H9 (cell line): ENCODE measurements at regions not wholly inside any gene's neighbourhood (a gene's known extent, or its start where the extent isn't known, plus 50 kb on each side); places are given as distances from the start of the nearest gene placed in this dataset.

Experiments
- DNase-seq: peaks from one replicate; pipeline ENCODE4 v3.0.0-alpha.2; 2017
- H2AFZ ChIP-seq: one replicate; pipeline ENCODE4 v1.6.1; 2013; ENCODE audit warnings: mild to moderate bottlenecking, low read length, control low read depth, moderate library complexity
- H2AK5ac ChIP-seq: 2 replicates; pipeline ENCODE4 v1.6.1; 2013; ENCODE audit warnings: low read length, control low read depth, mixed read lengths; ENCODE audit not compliant: insufficient read length
- H2BK120ac ChIP-seq: one replicate; pipeline ENCODE4 v1.6.1; 2013; ENCODE audit warnings: low read depth, mild to moderate bottlenecking, low read length, control low read depth, inconsistent platforms; ENCODE audit not compliant: poor library complexity, severe bottlenecking
- H2BK12ac ChIP-seq: 2 replicates; pipeline ENCODE4 v1.6.1; 2013; ENCODE audit warnings: low read length, control low read depth, mixed read lengths, low read depth; ENCODE audit not compliant: insufficient read length
- H2BK15ac ChIP-seq: 2 replicates; pipeline ENCODE4 v1.6.1; 2013; ENCODE audit warnings: low read depth, low read length, control low read depth
- H2BK20ac ChIP-seq: one replicate; pipeline ENCODE4 v1.6.1; 2013; ENCODE audit warnings: low read depth, mild to moderate bottlenecking, low read length, control low read depth, inconsistent platforms; ENCODE audit not compliant: poor library complexity, severe bottlenecking
- H2BK5ac ChIP-seq: 2 replicates; pipeline ENCODE4 v1.6.1; 2013; ENCODE audit warnings: low read length, control low read depth, mixed read lengths; ENCODE audit not compliant: insufficient read length
- H3K14ac ChIP-seq: 2 replicates; pipeline ENCODE4 v1.6.1; 2013; ENCODE audit warnings: low read length, control low read depth; ENCODE audit not compliant: insufficient read depth
- H3K18ac ChIP-seq: 2 replicates; pipeline ENCODE4 v1.6.1; 2013; ENCODE audit warnings: low read depth, mild to moderate bottlenecking, mixed read lengths, low read length, control low read depth; ENCODE audit not compliant: insufficient read length
- H3K23ac ChIP-seq: 2 replicates; pipeline ENCODE4 v1.6.1; 2013; ENCODE audit warnings: low read length, control low read depth, mixed read lengths, low read depth; ENCODE audit not compliant: insufficient read length
- H3K23me2 ChIP-seq: 2 replicates; pipeline ENCODE4 v1.6.1; 2013; ENCODE audit warnings: low read depth, mild to moderate bottlenecking, mixed read lengths, low read length, control low read depth; ENCODE audit not compliant: insufficient read length, poor library complexity, severe bottlenecking
- H3K27ac ChIP-seq: 2 replicates; pipeline ENCODE4 v1.5.1; 2013; ENCODE audit warnings: low read length, control low read depth, mixed read lengths, low read depth; ENCODE audit not compliant: insufficient read length
- H3K27me3 ChIP-seq: 2 replicates; pipeline ENCODE4 v1.6.1; 2013; ENCODE audit warnings: low read length, control low read depth, inconsistent platforms; ENCODE audit not compliant: insufficient read depth
- H3K4ac ChIP-seq: 2 replicates; pipeline ENCODE4 v1.6.1; 2013; ENCODE audit warnings: low read depth, mild to moderate bottlenecking, control low read depth, inconsistent platforms, low read length, moderate library complexity
- H3K4me1 ChIP-seq: 2 replicates; pipeline ENCODE4 v1.6.1; 2013; ENCODE audit warnings: low read length, control low read depth, inconsistent platforms; ENCODE audit not compliant: insufficient read depth
- H3K4me2 ChIP-seq: 2 replicates; pipeline ENCODE4 v1.6.1; 2013; ENCODE audit warnings: low read length, control low read depth, mixed read lengths; ENCODE audit not compliant: insufficient read length, insufficient read depth
- H3K56ac ChIP-seq: 2 replicates; pipeline ENCODE4 v1.6.1; 2013; ENCODE audit warnings: low read depth, mild to moderate bottlenecking, mixed read lengths, low read length, control low read depth; ENCODE audit not compliant: insufficient read length
- H3K79me1 ChIP-seq: 2 replicates; pipeline ENCODE4 v1.6.1; 2013; ENCODE audit warnings: low read depth, mild to moderate bottlenecking, moderate library complexity, low read length, control low read depth, inconsistent platforms; ENCODE audit not compliant: insufficient read depth, poor library complexity, severe bottlenecking
- H3K79me2 ChIP-seq: 2 replicates; pipeline ENCODE4 v1.6.1; 2013; ENCODE audit warnings: low read length, control low read depth, inconsistent platforms; ENCODE audit not compliant: insufficient read depth
- H3K9ac ChIP-seq: 2 replicates; pipeline ENCODE4 v1.6.1; 2013; ENCODE audit warnings: low read length, control low read depth, mixed read lengths; ENCODE audit not compliant: insufficient read length; ENCODE audit errors: extremely low read depth
- H3K9me3 ChIP-seq: one replicate; pipeline ENCODE4 v1.6.1; 2013; ENCODE audit warnings: low read depth, low read length, inconsistent platforms; ENCODE audit not compliant: control insufficient read depth
- H3T11ph ChIP-seq: one replicate; pipeline ENCODE4 v1.6.1; 2013; ENCODE audit warnings: mild to moderate bottlenecking, low read length, control low read depth, inconsistent platforms
- H4K20me1 ChIP-seq: one replicate; pipeline ENCODE4 v1.6.1; 2013; ENCODE audit not compliant: control insufficient read depth, insufficient read length, insufficient read depth
- H4K5ac ChIP-seq: 2 replicates; pipeline ENCODE4 v1.6.1; 2013; ENCODE audit warnings: low read depth, mild to moderate bottlenecking, mixed read lengths, low read length, control low read depth; ENCODE audit not compliant: insufficient read length
- H4K8ac ChIP-seq: replicated peaks from 2 replicates; pipeline ENCODE4 v1.6.1; 2013; ENCODE audit warnings: low read length, control low read depth, mixed read lengths, low read depth; ENCODE audit not compliant: insufficient read length
- H4K91ac ChIP-seq: 2 replicates; pipeline ENCODE4 v1.6.1; 2013; ENCODE audit warnings: low read depth, mild to moderate bottlenecking, moderate library complexity, mixed read lengths, low read length, control low read depth; ENCODE audit not compliant: insufficient read length
- H3K27ac Mint-ChIP-seq, 3 experiments: 2 replicates in 2 of 3; 3 replicates in 1 of 3; pipeline ENCODE4 v1.8.0; 2020 to 2021; ENCODE audit warnings: mixed read lengths in 3 of 3, mild to moderate bottlenecking in 1 of 3, moderate library complexity in 1 of 3
- H3K27me3 Mint-ChIP-seq: 2 replicates; pipeline ENCODE4 v1.8.0; 2021; ENCODE audit warnings: low read depth, mild to moderate bottlenecking, moderate library complexity, mixed read lengths
- H3K36me3 Mint-ChIP-seq, 3 experiments: 2 replicates in 2 of 3; 3 replicates in 1 of 3; pipeline ENCODE4 v1.8.0; 2020 to 2021; ENCODE audit warnings: low read depth in 3 of 3, mixed read lengths in 3 of 3; ENCODE audit not compliant: insufficient read depth in 1 of 3
- H3K4me1 Mint-ChIP-seq, 2 experiments: 2 replicates each; pipeline ENCODE4 v1.8.0; 2020; ENCODE audit warnings: mixed read lengths in 2 of 2
- H3K4me3 Mint-ChIP-seq, 2 experiments: 2 replicates in 1 of 2; 3 replicates in 1 of 2; pipeline ENCODE4 v1.8.0; 2020 to 2021; ENCODE audit warnings: mild to moderate bottlenecking in 2 of 2, mixed read lengths in 2 of 2, moderate library complexity in 1 of 2
- H3K9me3 Mint-ChIP-seq, 2 experiments: 2 replicates in 1 of 2; 3 replicates in 1 of 2; pipeline ENCODE4 v1.8.0; 2020; ENCODE audit warnings: mild to moderate bottlenecking in 2 of 2, mixed read lengths in 2 of 2, moderate library complexity in 1 of 2
- WGBS: extraction: QIAGEN DNeasy Blood & Tissue Kit; methylation state at CpG from one replicate; pipeline ENCODE4 v1.1.7; 2013; ENCODE audit warnings: missing lambda C conversion rate, low lambda C conversion rate, mixed read lengths; ENCODE audit not compliant: insufficient read length; ENCODE audit errors: extremely low coverage; 5-methylcytosine and 5-hydroxymethylcytosine counted together
- TF ChIP-seq, protein P1 (sequence below): fragments of 200-600 bp; sonication (generic); conservative IDR thresholded peaks from 3 replicates; pipeline ENCODE4 v1.8.0; 2021; ENCODE audit warnings: antibody characterized with exemption, mild to moderate bottlenecking

DNA sequence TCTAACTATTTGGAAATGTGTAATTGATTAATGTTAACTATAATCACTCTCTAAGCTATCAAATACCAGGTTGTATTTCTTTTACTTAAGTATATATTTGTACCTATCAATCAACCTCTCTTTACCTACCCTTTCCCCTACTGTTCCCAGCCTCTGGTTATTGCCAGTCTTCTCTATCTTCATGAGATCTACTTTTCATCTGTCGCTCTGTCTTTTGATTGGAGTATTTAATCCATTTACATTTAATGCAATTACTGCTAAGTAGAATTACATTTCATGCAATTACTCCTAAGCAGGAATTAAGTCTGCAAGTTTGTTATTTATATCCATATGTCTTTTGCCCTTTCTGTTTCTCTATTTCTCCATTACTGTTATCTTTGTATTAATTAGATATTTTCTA is 148.1 kb downstream of the MAT2B start:
- no peak overlapping the region for H2AK5ac ChIP-seq
- no peaks in the 10 kb centered on the region for H3K23me2 ChIP-seq
- peaks cover 5 to 9% of the 10 kb centered on the region in 2 experiments; a peak in 4 of 5 replicates for H3K9me3 Mint-ChIP-seq
- no peak overlapping the region for H3K4me3 Mint-ChIP-seq
- TF ChIP-seq, protein P1, sequence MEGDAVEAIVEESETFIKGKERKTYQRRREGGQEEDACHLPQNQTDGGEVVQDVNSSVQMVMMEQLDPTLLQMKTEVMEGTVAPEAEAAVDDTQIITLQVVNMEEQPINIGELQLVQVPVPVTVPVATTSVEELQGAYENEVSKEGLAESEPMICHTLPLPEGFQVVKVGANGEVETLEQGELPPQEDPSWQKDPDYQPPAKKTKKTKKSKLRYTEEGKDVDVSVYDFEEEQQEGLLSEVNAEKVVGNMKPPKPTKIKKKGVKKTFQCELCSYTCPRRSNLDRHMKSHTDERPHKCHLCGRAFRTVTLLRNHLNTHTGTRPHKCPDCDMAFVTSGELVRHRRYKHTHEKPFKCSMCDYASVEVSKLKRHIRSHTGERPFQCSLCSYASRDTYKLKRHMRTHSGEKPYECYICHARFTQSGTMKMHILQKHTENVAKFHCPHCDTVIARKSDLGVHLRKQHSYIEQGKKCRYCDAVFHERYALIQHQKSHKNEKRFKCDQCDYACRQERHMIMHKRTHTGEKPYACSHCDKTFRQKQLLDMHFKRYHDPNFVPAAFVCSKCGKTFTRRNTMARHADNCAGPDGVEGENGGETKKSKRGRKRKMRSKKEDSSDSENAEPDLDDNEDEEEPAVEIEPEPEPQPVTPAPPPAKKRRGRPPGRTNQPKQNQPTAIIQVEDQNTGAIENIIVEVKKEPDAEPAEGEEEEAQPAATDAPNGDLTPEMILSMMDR, result no peak
- H2BK120ac ChIP-seq, result no peak overlapping the region
- no peak overlapping the region for H2BK15ac ChIP-seq
- WGBS, result no CpG with 5 or more reads among the region's 1 CpG
- H3K18ac ChIP-seq, result no peak overlapping the region
- no peak overlapping the region for H4K91ac ChIP-seq
- H3K4me1 Mint-ChIP-seq, result no peaks in the 10 kb centered on the region
- H3K14ac ChIP-seq, result no peak overlapping the region
- no peaks in the 10 kb centered on the region for H4K20me1 ChIP-seq
- no peak overlapping the region for H2BK20ac ChIP-seq
- H3K4ac ChIP-seq, result no peak overlapping the region
- no peak overlapping the region for H2BK5ac ChIP-seq
- H2BK12ac ChIP-seq, result no peak overlapping the region
- DNase-seq, result no peak
- no peaks in the 10 kb centered on the region for H3K79me1 ChIP-seq
- H2AFZ ChIP-seq, result no peak overlapping the region
- H3K4me1 ChIP-seq, result no peaks in the 10 kb centered on the region
- H3K27me3 ChIP-seq, result no peaks in the 10 kb centered on the region
- H3K27ac Mint-ChIP-seq, result no peak overlapping the region
- H3K23ac ChIP-seq, result no peak overlapping the region
- H3K27ac ChIP-seq, result no peak overlapping the region
- H3K79me2 ChIP-seq, result no peaks in the 10 kb centered on the region
- H4K5ac ChIP-seq, result no peak overlapping the region
- H3K9ac ChIP-seq, result no peak overlapping the region
- H3K4me2 ChIP-seq, result no peak overlapping the region
- no peaks in the 10 kb centered on the region for H3K27me3 Mint-ChIP-seq
- no peaks in the 10 kb centered on the region for H3K9me3 ChIP-seq
- H3T11ph ChIP-seq, result no peak overlapping the region
- H3K36me3 Mint-ChIP-seq, result peaks cover 0 to 4% (median 1%) of the 10 kb centered on the region in 3 experiments; a peak in 2 of 7 replicates
- no peak overlapping the region for H3K56ac ChIP-seq
- H4K8ac ChIP-seq, result no peak overlapping the region
